Activated B cell treated with CpG ODN at 0.5 μM for 24 hours (primary cell): ENCODE measurements at regions not wholly inside any gene's neighbourhood (a gene's known extent, or its start where the extent isn't known, plus 50 kb on each side); places are given as distances from the start of the nearest gene placed in this dataset.

ENCODE experiments used
- ATAC-seq: fragments of 200-7000 bp; cut with Tn5 transposase; one replicate; pipeline ENCODE4 v1.10.0; 2021; ENCODE audit warnings: low read depth, mild to moderate bottlenecking, moderate library complexity
- CTCF ChIA-PET: fragments of 350-600 bp; sonication (Branson Sonifier 250); formaldehyde crosslinking; loops from one replicate; lab custom pipeline; 2021; ENCODE audit warnings: antibody characterized with exemption; lab: Charles Lee
- POLR2A ChIA-PET: fragments of 350-600 bp; sonication (Branson Sonifier 250); formaldehyde crosslinking; loops from one replicate; lab custom pipeline; 2021; ENCODE audit warnings: antibody characterized with exemption; lab: Charles Lee
- DNase-seq: peaks from one replicate; pipeline ENCODE4 v3.0.0; 2022
- H3K27ac Mint-ChIP-seq: one replicate; pipeline ENCODE4 v1.8.0; 2020; ENCODE audit warnings: mixed read lengths
- H3K27me3 Mint-ChIP-seq: one replicate; pipeline ENCODE4 v1.8.0; 2021; ENCODE audit warnings: mixed read lengths
- H3K36me3 Mint-ChIP-seq: one replicate; pipeline ENCODE4 v1.8.0; 2021; ENCODE audit warnings: low read depth, mixed read lengths
- H3K4me1 Mint-ChIP-seq: one replicate; pipeline ENCODE4 v1.8.0; 2021; ENCODE audit warnings: mixed read lengths
- H3K4me3 Mint-ChIP-seq: one replicate; pipeline ENCODE4 v1.8.0; 2020; ENCODE audit warnings: mild to moderate bottlenecking, mixed read lengths
- H3K9me3 Mint-ChIP-seq: one replicate; pipeline ENCODE4 v1.8.0; 2020; ENCODE audit warnings: mixed read lengths
- intact Hi-C: fragments of 100-400 bp; cut with micrococcal nuclease; formaldehyde crosslinking; loops from one replicate; pipeline ENCODE4 v1.15.1; 2024
- TF ChIP-seq, protein P1 (sequence below): fragments of 200-600 bp; IDR thresholded peaks from one replicate; pipeline ENCODE4 v1.8.0; 2022; ENCODE audit warnings: antibody characterized with exemption, mild to moderate bottlenecking

DNA sequence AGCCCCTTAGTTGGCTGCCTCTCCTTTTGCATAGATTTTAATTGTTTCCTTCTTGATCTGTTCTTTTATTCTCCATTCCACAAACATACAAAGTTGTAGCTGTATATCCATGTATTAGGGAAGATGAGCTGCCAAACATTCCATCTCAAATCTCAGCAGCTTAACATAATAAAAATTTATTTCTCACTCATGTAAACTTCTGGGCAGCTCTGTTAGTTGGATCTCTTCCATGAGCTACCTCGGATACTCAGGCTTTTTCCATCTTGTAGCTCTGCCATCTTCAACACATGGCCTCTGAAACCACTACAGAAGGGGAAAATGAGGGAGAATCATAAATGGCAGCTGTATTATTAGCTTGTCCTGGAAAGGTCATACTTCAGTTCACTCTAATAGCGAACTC is 149.4 kb upstream of the BMP2 start:
- CTCF ChIA-PET, result no interaction called here
- H3K36me3 Mint-ChIP-seq, result no peaks in the 10 kb centered on the region
- DNase-seq (no peak), ATAC-seq (no peak)
- H3K27ac Mint-ChIP-seq, result no peak overlapping the region
- TF ChIP-seq, protein P1, sequence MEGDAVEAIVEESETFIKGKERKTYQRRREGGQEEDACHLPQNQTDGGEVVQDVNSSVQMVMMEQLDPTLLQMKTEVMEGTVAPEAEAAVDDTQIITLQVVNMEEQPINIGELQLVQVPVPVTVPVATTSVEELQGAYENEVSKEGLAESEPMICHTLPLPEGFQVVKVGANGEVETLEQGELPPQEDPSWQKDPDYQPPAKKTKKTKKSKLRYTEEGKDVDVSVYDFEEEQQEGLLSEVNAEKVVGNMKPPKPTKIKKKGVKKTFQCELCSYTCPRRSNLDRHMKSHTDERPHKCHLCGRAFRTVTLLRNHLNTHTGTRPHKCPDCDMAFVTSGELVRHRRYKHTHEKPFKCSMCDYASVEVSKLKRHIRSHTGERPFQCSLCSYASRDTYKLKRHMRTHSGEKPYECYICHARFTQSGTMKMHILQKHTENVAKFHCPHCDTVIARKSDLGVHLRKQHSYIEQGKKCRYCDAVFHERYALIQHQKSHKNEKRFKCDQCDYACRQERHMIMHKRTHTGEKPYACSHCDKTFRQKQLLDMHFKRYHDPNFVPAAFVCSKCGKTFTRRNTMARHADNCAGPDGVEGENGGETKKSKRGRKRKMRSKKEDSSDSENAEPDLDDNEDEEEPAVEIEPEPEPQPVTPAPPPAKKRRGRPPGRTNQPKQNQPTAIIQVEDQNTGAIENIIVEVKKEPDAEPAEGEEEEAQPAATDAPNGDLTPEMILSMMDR, result no peak
- no peaks in the 10 kb centered on the region for H3K4me1 Mint-ChIP-seq
- H3K9me3 Mint-ChIP-seq, result peaks cover 2% of the 10 kb centered on the region
- H3K27me3 Mint-ChIP-seq, result no peaks in the 10 kb centered on the region
- POLR2A ChIA-PET, result no interaction called here
- intact Hi-C loops, result no loop called here
- H3K4me3 Mint-ChIP-seq, result no peak overlapping the region

DNA sequence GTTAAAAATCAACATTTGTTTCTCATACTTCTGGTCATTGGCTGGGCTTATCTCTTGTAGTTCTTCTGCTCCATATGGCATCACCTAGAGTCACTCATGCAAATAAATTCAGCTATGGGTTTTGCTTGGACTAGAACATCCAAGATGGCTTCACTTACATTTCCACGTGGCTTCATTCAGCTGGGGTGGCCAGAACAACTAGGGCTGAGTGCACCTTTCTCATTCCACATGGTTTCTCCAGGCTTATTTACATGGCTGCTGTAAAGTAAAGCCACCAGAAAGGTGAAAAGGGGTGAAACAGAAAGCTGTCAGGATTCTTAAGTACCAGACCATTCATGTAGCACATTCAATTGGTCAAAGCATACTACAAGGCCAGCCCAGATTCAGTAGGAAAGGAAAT is 151.1 kb upstream of the BMP2 start:
- no peaks in the 10 kb centered on the region for H3K36me3 Mint-ChIP-seq
- no peak overlapping the region for H3K27ac Mint-ChIP-seq
- DNase-seq (no peak), ATAC-seq (no peak)
- H3K4me1 Mint-ChIP-seq, result no peaks in the 10 kb centered on the region
- peaks cover 4% of the 10 kb centered on the region for H3K9me3 Mint-ChIP-seq
- TF ChIP-seq, protein P1, result no peak
- POLR2A ChIA-PET, result no interaction called here
- intact Hi-C loops, result no loop called here
- no peak overlapping the region for H3K4me3 Mint-ChIP-seq
- no peaks in the 10 kb centered on the region for H3K27me3 Mint-ChIP-seq
- CTCF ChIA-PET, result no interaction called here

DNA sequence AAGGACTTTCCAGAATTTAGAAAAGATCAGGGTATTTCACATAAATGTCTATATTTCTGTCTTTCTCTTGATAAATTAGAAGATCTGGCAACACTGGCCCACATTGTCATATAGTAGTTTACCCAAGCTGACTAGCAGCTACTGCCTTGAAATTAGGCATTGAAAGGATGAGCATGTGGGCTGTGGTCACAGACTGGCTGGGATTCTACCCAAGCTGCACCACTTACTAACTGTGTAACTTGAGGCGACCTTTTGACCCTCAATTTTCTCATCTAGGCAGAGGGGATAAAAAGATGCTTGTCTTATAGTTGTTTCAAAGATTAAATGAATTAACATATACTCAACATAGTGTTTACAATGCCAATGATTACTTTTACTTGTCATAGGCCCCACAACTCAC is 152.7 kb upstream of the BMP2 start:
- Mint-ChIP-seq H3K4me3 (no peak overlapping the region), H3K9me3 (peaks cover 4% of the 10 kb centered on the region), H3K27me3 (no peaks in the 10 kb centered on the region), H3K4me1 (no peaks in the 10 kb centered on the region), H3K27ac (no peak overlapping the region), H3K36me3 (no peaks in the 10 kb centered on the region)
- POLR2A ChIA-PET, result no interaction called here
- CTCF ChIA-PET, result no interaction called here
- ATAC-seq (no peak), DNase-seq (no peak)
- intact Hi-C loops, result no loop called here
- TF ChIP-seq, protein P1, result no peak

DNA sequence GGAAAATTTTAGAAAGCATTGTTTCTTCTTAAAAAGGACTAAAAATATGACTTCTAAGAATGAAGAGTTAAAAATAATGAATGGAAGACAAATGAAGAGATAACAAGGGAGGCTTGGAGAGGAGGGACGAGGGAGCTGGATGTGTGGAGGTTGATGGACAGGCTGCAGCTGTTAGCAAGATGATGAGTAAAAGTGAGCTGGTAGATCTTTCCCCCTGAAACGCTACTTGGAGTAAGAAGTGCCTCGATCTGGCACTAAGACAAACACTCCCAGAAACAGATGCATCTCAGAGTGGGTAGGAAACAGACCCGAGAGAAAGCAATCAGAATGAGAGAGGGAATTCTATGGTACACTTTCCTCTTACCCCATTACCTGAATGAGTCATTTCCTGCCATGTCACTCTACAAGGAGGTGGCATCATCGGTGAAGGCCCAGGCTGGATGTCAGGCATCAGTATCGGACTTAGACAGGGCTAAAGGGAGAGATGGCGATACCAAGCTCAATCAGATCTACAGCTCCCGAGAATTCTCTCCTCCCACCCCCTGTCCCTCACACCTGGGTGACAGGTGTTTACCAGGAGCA is 154.1 kb upstream of the BMP2 start:
- Mint-ChIP-seq H3K9me3 (peaks cover 3% of the 10 kb centered on the region), H3K4me1 (no peaks in the 10 kb centered on the region), H3K36me3 (no peaks in the 10 kb centered on the region), H3K4me3 (no peak overlapping the region), H3K27ac (no peak overlapping the region), H3K27me3 (no peaks in the 10 kb centered on the region)
- ChIA-PET CTCF (no interaction called here), POLR2A (no interaction called here)
- TF ChIP-seq, protein P1, result no peak
- DNase-seq (no peak), ATAC-seq (no peak)
- intact Hi-C loops, result no loop called here

DNA sequence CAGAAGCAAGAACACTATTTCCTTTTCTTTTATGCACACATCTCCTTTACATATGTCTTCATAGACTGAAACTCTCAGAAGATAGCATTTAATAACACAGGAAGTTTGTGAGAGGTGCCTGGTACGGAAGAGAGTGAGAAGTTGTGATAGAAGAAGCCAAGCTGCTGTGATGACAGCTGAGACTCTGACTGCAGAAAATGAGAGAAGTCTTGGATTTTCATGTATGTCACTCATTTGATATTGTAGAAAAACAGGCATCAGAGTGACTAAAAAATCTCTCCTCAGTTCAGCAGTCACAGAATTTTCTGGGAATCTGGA is 154.9 kb upstream of the BMP2 start:
- DNase-seq (no peak), ATAC-seq (no peak)
- Mint-ChIP-seq H3K27ac (no peak overlapping the region), H3K27me3 (no peaks in the 10 kb centered on the region), H3K9me3 (peaks cover 3% of the 10 kb centered on the region), H3K4me3 (no peak overlapping the region), H3K4me1 (no peaks in the 10 kb centered on the region), H3K36me3 (no peaks in the 10 kb centered on the region)
- intact Hi-C loops, result no loop called here
- ChIA-PET CTCF (no interaction called here), POLR2A (no interaction called here)
- TF ChIP-seq, protein P1, result no peak
